Vagina (tissue), 2 donors: ENCODE measurements at regions not wholly inside any gene's neighbourhood (a gene's known extent, or its start where the extent isn't known, plus 50 kb on each side); places are given as distances from the start of the nearest gene placed in this dataset.

Experiments
- CTCF ChIP-seq, 3 experiments: fragments of 450-650 bp in 2 of 3; fragments of 200-600 bp in 1 of 3; sonication (generic) in 1 of 3; IDR thresholded peaks; one replicate each; pipeline ENCODE4 v1.5.1; 2017 to 2019; ENCODE audit warnings: antibody characterized with exemption in 3 of 3, mild to moderate bottlenecking in 2 of 3, moderate library complexity in 2 of 3
- POLR2A ChIP-seq, 2 donors: fragments of 450-650 bp; IDR thresholded peaks; one replicate each; pipeline ENCODE4 v1.6.1; 2017; ENCODE audit warnings: antibody characterized with exemption in 2 of 2, mild to moderate bottlenecking in 2 of 2, moderate library complexity in 2 of 2
- POLR2AphosphoS5 ChIP-seq, 2 donors: sonication (generic); formaldehyde crosslinking; IDR thresholded peaks; one replicate each; pipeline ENCODE4 v1.9.0; 2017; ENCODE audit warnings: antibody characterized with exemption in 2 of 2, mild to moderate bottlenecking in 2 of 2, low read depth in 1 of 2; ENCODE audit not compliant: insufficient read depth in 1 of 2

DNA sequence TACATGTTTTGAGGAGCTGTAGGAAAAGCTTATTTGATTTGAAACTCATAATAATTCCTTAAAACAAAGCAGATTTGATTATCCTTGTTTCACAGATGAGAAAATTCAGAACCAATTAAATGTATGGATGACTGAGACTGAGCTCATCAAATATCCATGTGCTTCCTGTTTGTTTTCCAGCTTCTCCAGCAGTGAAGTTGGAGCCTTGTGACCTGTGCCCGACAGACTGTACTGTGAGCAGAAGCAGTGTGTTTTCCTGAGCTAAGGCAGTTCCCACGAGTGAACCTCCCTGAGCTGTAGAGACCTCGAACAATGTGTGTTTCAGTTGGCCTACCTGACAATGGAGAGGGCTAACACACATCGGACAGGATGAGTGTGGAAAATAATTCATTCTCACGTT is 599.5 kb upstream of the NRSN1 start:
- TF ChIP-seq CTCF (IDR thresholded peaks at IDR 0.05): no peak
- no peak for TF ChIP-seq POLR2A (IDR thresholded peaks at IDR 0.05)
- TF ChIP-seq POLR2AphosphoS5 (IDR thresholded peaks at IDR 0.05; ENCODE audit: insufficient read depth in 1 of 2, low read depth in 1 of 2): no peak
